HepG2 (cell line): ENCODE measurements at regions not wholly inside any gene's neighbourhood (a gene's known extent, or its start where the extent isn't known, plus 50 kb on each side); places are given as distances from the start of the nearest gene placed in this dataset.

Experiments
- ATAC-seq: fragments of 200-7000 bp; cut with Tn5 transposase; 3 replicates; pipeline ENCODE4 v1.9.1; 2020; ENCODE audit warnings: mild to moderate bottlenecking, moderate library complexity
- BruUV-seq: library from RNA; stranded (reverse); fragments of 400-500 nt; replicated peaks from 2 replicates; lab custom pipeline; 2021; lab: Mats Ljungman, UMichigan
- CTCF ChIA-PET: fragments of 300-600 bp; formaldehyde crosslinking; extraction: SDS; loops from one replicate; lab custom pipeline; 2021; ENCODE audit warnings: low total read pairs, inconsistent platforms, low intra/inter-chr PET ratio; lab: Yijun Ruan, JAX
- POLR2A ChIA-PET: fragments of 350-600 bp; sonication (Branson Sonifier 250); formaldehyde crosslinking; loops from one replicate; lab custom pipeline; 2020; ENCODE audit warnings: antibody characterized with exemption, inconsistent platforms; lab: Yijun Ruan, JAX
- DNase-seq: peaks from one replicate; pipeline ENCODE4 v3.0.0-alpha.2; 2015; ENCODE audit warnings: low spot score
- FAIRE-seq: peaks from 3 replicates; lab custom pipeline; 2011; peaks lifted over from hg19 to GRCh38; lab: Jason Lieb, UNC
- H2AFZ ChIP-seq: one replicate; pipeline ENCODE4 v1.6.1; 2011; ENCODE audit warnings: low read length, inconsistent platforms
- H3K27ac ChIP-seq: fragments of 300-600 bp; 3 replicates; pipeline ENCODE4 v1.8.0; 2011; ENCODE audit warnings: mixed run types, mild to moderate bottlenecking, mixed read lengths, low read length, inconsistent platforms; ENCODE audit not compliant: insufficient read depth; ENCODE audit errors: extremely low read length
- H3K27me3 ChIP-seq, 2 experiments: fragments of 200-600 bp in 1 of 2; 2 replicates in 1 of 2; 3 replicates in 1 of 2; pipeline versions ENCODE4 v1.6.0 to v1.8.0; 2011; ENCODE audit warnings: low read length in 2 of 2, mild to moderate bottlenecking in 2 of 2, moderate library complexity in 2 of 2, inconsistent platforms in 1 of 2; ENCODE audit not compliant: insufficient read depth in 2 of 2, control insufficient read depth in 1 of 2
- H3K36me3 ChIP-seq, 2 experiments: fragments of 200-600 bp in 1 of 2; replicated peaks in 1 of 2; 2 replicates in 1 of 2; 3 replicates in 1 of 2; pipeline versions ENCODE4 v1.5.1 to v1.8.0; 2011; ENCODE audit warnings: low read length in 2 of 2, inconsistent platforms in 1 of 2; ENCODE audit not compliant: insufficient read depth in 2 of 2, control insufficient read depth in 1 of 2
- H3K4me1 ChIP-seq: 2 replicates; pipeline ENCODE4 v1.5.1; 2012; ENCODE audit warnings: low read length, inconsistent platforms; ENCODE audit not compliant: insufficient read depth
- H3K4me2 ChIP-seq: 2 replicates; pipeline ENCODE4 v1.6.0; 2011; ENCODE audit warnings: low read depth, low read length, inconsistent platforms
- H3K4me3 ChIP-seq, 3 experiments: fragments of 200-600 bp in 1 of 3; sonication (generic), shearing (Covaris generic) in 1 of 3; replicated peaks in 1 of 3; 2 replicates each; pipeline ENCODE4 v1.5.1; 2011 to 2016; ENCODE audit warnings: low read length in 3 of 3, inconsistent platforms in 2 of 3, low read depth in 2 of 3, mild to moderate bottlenecking in 2 of 3, control low read depth in 1 of 3, mixed read lengths in 1 of 3; ENCODE audit not compliant: insufficient read depth in 1 of 3
- H3K79me2 ChIP-seq: one replicate; pipeline ENCODE4 v1.6.1; 2011; ENCODE audit warnings: low read length, inconsistent platforms; ENCODE audit not compliant: insufficient read depth
- H3K9ac ChIP-seq: 2 replicates; pipeline ENCODE4 v1.6.0; 2011; ENCODE audit warnings: mild to moderate bottlenecking, low read depth, low read length, inconsistent platforms; ENCODE audit not compliant: insufficient read depth
- H3K9me3 ChIP-seq: 2 replicates; pipeline ENCODE4 v1.5.1; 2012; ENCODE audit warnings: mild to moderate bottlenecking, low read length
- H4K20me1 ChIP-seq: 2 replicates; pipeline ENCODE4 v1.6.0; 2011; ENCODE audit warnings: inconsistent platforms, mild to moderate bottlenecking, low read length, moderate library complexity; ENCODE audit not compliant: insufficient read depth
- CREB1 ChIP-seq, 2 experiments: fragments of 450-650 bp in 1 of 2; IDR thresholded peaks; 2 replicates each; pipeline ENCODE4 v1.6.1; 2016 to 2017; ENCODE audit warnings: control low read depth in 1 of 2, mild to moderate bottlenecking in 1 of 2, missing compliant biosample characterization in 1 of 2, missing genetic modification characterization in 1 of 2
- PAXIP1 ChIP-seq: sonication (generic); formaldehyde crosslinking; conservative IDR thresholded peaks from 2 replicates; pipeline ENCODE4 v1.4.0; 2020; ENCODE audit warnings: mild to moderate bottlenecking, missing genetic modification reagents, moderate library complexity
- PITX1 ChIP-seq: sonication (generic); formaldehyde crosslinking; IDR thresholded peaks from 2 replicates; pipeline ENCODE4 v1.5.1; 2020; ENCODE audit warnings: mild to moderate bottlenecking, missing genetic modification reagents
- POGK ChIP-seq: sonication (generic); formaldehyde crosslinking; conservative IDR thresholded peaks from 2 replicates; pipeline ENCODE4 v1.8.0; 2022; ENCODE audit warnings: mild to moderate bottlenecking, moderate library complexity, missing genetic modification reagents
- RFX3 ChIP-seq: IDR thresholded peaks from 2 replicates; pipeline ENCODE4 v1.6.1; 2016; ENCODE audit warnings: missing biosample characterization, missing genetic modification reagents
- STAG1 ChIP-seq: sonication (generic); formaldehyde crosslinking; IDR thresholded peaks from 2 replicates; pipeline ENCODE4 v1.4.0; 2020; ENCODE audit warnings: missing genetic modification reagents
- TBX3 ChIP-seq: fragments of 450-650 bp; IDR thresholded peaks from 2 replicates; pipeline ENCODE4 v1.6.1; 2017; ENCODE audit warnings: antibody characterized with exemption, mild to moderate bottlenecking, inconsistent platforms, borderline replicate concordance
- ZBTB10 ChIP-seq: sonication (generic); formaldehyde crosslinking; IDR thresholded peaks from 2 replicates; pipeline ENCODE4 v1.4.0; 2020; ENCODE audit warnings: missing genetic modification reagents, borderline replicate concordance
- ZNF34 ChIP-seq: sonication (generic); formaldehyde crosslinking; IDR thresholded peaks from 2 replicates; pipeline ENCODE4 v1.4.0; 2020; ENCODE audit warnings: mild to moderate bottlenecking, missing genetic modification reagents, borderline replicate concordance
- WGBS: methylation state at CpG from one replicate; pipeline ENCODE4 v1.1.6; 2017; ENCODE audit warnings: low lambda C conversion rate; 5-methylcytosine and 5-hydroxymethylcytosine counted together
- in situ Hi-C: cut with HindIII; loops from 2 replicates; pipeline ENCODE4 v1.10.0; 2017; ENCODE audit warnings: low pct_unique_long_range_greater_than_20kb; ENCODE audit not compliant: extremely low pct_ligation_motif_present
- intact Hi-C: fragments of 100-400 bp; cut with micrococcal nuclease; formaldehyde crosslinking; loops from one replicate; pipeline ENCODE4 v1.10.0; 2022; ENCODE audit not compliant: unreplicated experiment

GRCh38 chr16:86013867-86014266, 114.9 kb downstream of the IRF8 start:
- no peak overlapping the region for H3K4me2 ChIP-seq
- H3K27ac ChIP-seq: no peak overlapping the region
- H3K9ac ChIP-seq: no peak overlapping the region
- 40% methylated on average over 2 of the region's 2 CpGs for WGBS
- H3K4me1 ChIP-seq: no peaks in the 10 kb centered on the region
- in situ Hi-C loops: no loop called here
- H3K27me3 ChIP-seq: peaks cover 0 to 9% of the 10 kb centered on the region in 2 experiments; a peak in 2 of 5 replicates
- no TSS peak for BruUV-seq
- no peaks in the 10 kb centered on the region for H3K79me2 ChIP-seq
- H3K4me3 ChIP-seq: no peak overlapping the region
- DNase-seq (no peak), FAIRE-seq (no peak), ATAC-seq (no peak)
- ChIA-PET CTCF (interaction anchor here (4.6 kb wide), 1 partner anchor 193 kb away, joined by 81 read pairs; no protein-coding TSS in a partner anchor), POLR2A (no interaction called here)
- TF ChIP-seq CREB1 (IDR thresholded peaks at IDR 0.05) (peak; percentile 91), CREB1 (CRISPR knock-in tag; IDR thresholded peaks at IDR 0.05) (no peak), ZNF34 (CRISPR knock-in tag) (no peak), RFX3 (CRISPR knock-in tag) (no peak)
- no peaks in the 10 kb centered on the region for H3K36me3 ChIP-seq
- no peaks in the 10 kb centered on the region; the same call in 1 of the 2 replicates for H4K20me1 ChIP-seq
- peaks cover under 1% of the 10 kb centered on the region; the same call in 1 of the 2 replicates for H3K9me3 ChIP-seq
- H2AFZ ChIP-seq: no peak overlapping the region
- intact Hi-C loops: no loop called here

GRCh38 chr16:86015606-86016005, 116.6 kb downstream of the IRF8 start:
- in situ Hi-C loops (loop anchor here (5.0 kb wide), 1 partner anchor 193 kb away; no protein-coding TSS in a partner anchor), intact Hi-C loops (loop anchor here (1.0 kb wide), 1 partner anchor 196 kb away; no protein-coding TSS in a partner anchor)
- BruUV-seq: no TSS peak
- CTCF ChIA-PET: interaction anchor here (4.6 kb wide), 1 partner anchor 195 kb away, joined by 81 read pairs; no protein-coding TSS in a partner anchor
- Histone ChIP-seq H3K27ac (no peak overlapping the region), H3K27me3 (peaks cover 0 to 5% of the 10 kb centered on the region in 2 experiments; a peak in 2 of 5 replicates), H3K9me3 (peaks cover 12% of the 10 kb centered on the region), H3K79me2 (no peaks in the 10 kb centered on the region), H3K9ac (no peak overlapping the region), H3K36me3 (no peaks in the 10 kb centered on the region), H2AFZ (no peak overlapping the region), H3K4me1 (no peaks in the 10 kb centered on the region), H3K4me3 (no peak overlapping the region), H4K20me1 (no peaks in the 10 kb centered on the region; the same call in 1 of the 2 replicates), H3K4me2 (no peak overlapping the region)
- WGBS: 18% methylated on average over 6 of the region's 6 CpGs
- DNase-seq: no peak
- POLR2A ChIA-PET: no interaction called here
- no peak for FAIRE-seq
- no peak for ATAC-seq
- TF ChIP-seq PITX1 (no peak), POGK (CRISPR knock-in tag) (no peak), STAG1 (CRISPR knock-in tag) (no peak), PAXIP1 (CRISPR knock-in tag) (no peak), TBX3 (no peak), ZBTB10 (CRISPR knock-in tag) (no peak)
